ENCODE measurements at regions not wholly inside any gene's neighbourhood (a gene's known extent, or its start where the extent isn't known, plus 50 kb on each side); places are given as distances from the start of the nearest gene placed in this dataset.

- TF ChIP-seq POLR2A (IDR thresholded peaks at IDR 0.05) = no peak
- no peak for TF ChIP-seq CTCF (IDR thresholded peaks at IDR 0.05)
- no peak for TF ChIP-seq POLR2AphosphoS5 (IDR thresholded peaks at IDR 0.05)
Observed at GRCh38 chr2:60385648-60386047, 167.8 kb downstream of the BCL11A start.
